K562 (cell line): ENCODE measurements at regions not wholly inside any gene's neighbourhood (a gene's known extent, or its start where the extent isn't known, plus 50 kb on each side); places are given as distances from the start of the nearest gene placed in this dataset.

Experiments
- ATAC-seq: fragments of 200-7000 bp; cut with Tn5 transposase; 3 replicates; pipeline ENCODE4 v1.9.1; 2020; ENCODE audit warnings: moderate library complexity
- BruUV-seq: library from RNA; stranded (reverse); fragments of 400-500 nt; replicated peaks from 2 replicates; lab custom pipeline; 2021; lab: Mats Ljungman, UMichigan
- CTCF ChIA-PET: fragments of 300-600 bp; formaldehyde crosslinking; extraction: SDS; loops from one replicate; lab custom pipeline; 2021; ENCODE audit warnings: low intra/inter-chr PET ratio; lab: Yijun Ruan, JAX
- POLR2A ChIA-PET: fragments of 300-600, 350-650 bp; sonication (Branson Sonifier 250); formaldehyde crosslinking; extraction: SDS; loops from one replicate; lab custom pipeline; 2021; ENCODE audit warnings: antibody characterized with exemption, inconsistent platforms; lab: Yijun Ruan, JAX
- DNase-seq, 4 experiments: peaks; one replicate each; pipeline versions ENCODE4 v3.0.0 to v3.0.0-alpha.2; 2011 to 2018; ENCODE audit warnings: low spot score in 3 of 4, mixed read lengths in 3 of 4; ENCODE audit errors: extremely low read depth in 1 of 4
- FAIRE-seq: peaks from 2 replicates; lab custom pipeline; 2011; peaks lifted over from hg19 to GRCh38; lab: Jason Lieb, UNC
- H2AFZ ChIP-seq: 2 replicates; pipeline ENCODE4 v1.6.0; 2011; ENCODE audit warnings: low read depth, low read length, control low read depth, inconsistent platforms
- H3K27ac ChIP-seq: fragments of 200-600 bp; 3 replicates; pipeline ENCODE4 v1.8.0; 2011; ENCODE audit warnings: low read depth, mild to moderate bottlenecking, control low read depth, inconsistent platforms, low read length, moderate library complexity, mixed read lengths; ENCODE audit errors: extremely low read depth
- H3K27me3 ChIP-seq, 2 experiments: fragments of 300-600 bp in 1 of 2; 2 replicates in 1 of 2; 3 replicates in 1 of 2; pipeline versions ENCODE4 v1.6.0 to v1.8.0; 2011; ENCODE audit warnings: inconsistent platforms in 2 of 2, low read length in 2 of 2, mild to moderate bottlenecking in 1 of 2, mixed read lengths in 1 of 2, moderate library complexity in 1 of 2; ENCODE audit not compliant: control insufficient read depth in 2 of 2, insufficient read depth in 2 of 2
- H3K36me3 ChIP-seq: fragments of 300-600 bp; 3 replicates; pipeline ENCODE4 v1.8.0; 2011; ENCODE audit warnings: mild to moderate bottlenecking, low read length, inconsistent platforms; ENCODE audit not compliant: control insufficient read depth, insufficient read depth
- H3K4me1 ChIP-seq, 2 experiments: fragments of 200-600 bp in 1 of 2; replicated peaks in 1 of 2; 2 replicates in 1 of 2; 3 replicates in 1 of 2; pipeline versions ENCODE4 v1.5.1 to v1.8.0; 2011; ENCODE audit warnings: inconsistent platforms in 2 of 2, low read length in 2 of 2, mild to moderate bottlenecking in 1 of 2, mixed read lengths in 1 of 2, moderate library complexity in 1 of 2; ENCODE audit not compliant: control insufficient read depth in 2 of 2, insufficient read depth in 2 of 2
- H3K4me2 ChIP-seq: 2 replicates; pipeline ENCODE4 v1.6.1; 2011; ENCODE audit warnings: low read length, control low read depth, inconsistent platforms, mixed read lengths; ENCODE audit not compliant: insufficient read depth
- H3K4me3 ChIP-seq: fragments of 200-600 bp; sonication (generic), shearing (Covaris generic); 2 replicates; pipeline ENCODE4 v1.5.1; 2016; ENCODE audit warnings: control low read depth, inconsistent platforms
- H3K79me2 ChIP-seq: fragments of 200-600 bp; 3 replicates; pipeline ENCODE4 v1.8.0; 2011; ENCODE audit warnings: low read length, inconsistent platforms; ENCODE audit not compliant: control insufficient read depth, insufficient read depth
- H3K9ac ChIP-seq, 2 experiments: 2 replicates each; pipeline versions ENCODE4 v1.6.0 to v1.6.1; 2011; ENCODE audit warnings: low read depth in 2 of 2, low read length in 2 of 2, control low read depth in 1 of 2, inconsistent platforms in 1 of 2, mild to moderate bottlenecking in 1 of 2, mixed read lengths in 1 of 2; ENCODE audit not compliant: insufficient read depth in 1 of 2
- H3K9me1 ChIP-seq: one replicate; pipeline ENCODE4 v1.6.0; 2011; ENCODE audit warnings: inconsistent platforms, mild to moderate bottlenecking, low read length, moderate library complexity; ENCODE audit not compliant: control insufficient read depth, insufficient read depth
- H3K9me3 ChIP-seq: replicated peaks from 2 replicates; pipeline ENCODE4 v1.5.1; 2011; ENCODE audit warnings: low read depth, low read length, inconsistent platforms; ENCODE audit not compliant: control insufficient read depth, insufficient read depth
- H4K20me1 ChIP-seq: replicated peaks from 2 replicates; pipeline ENCODE4 v1.6.1; 2011; ENCODE audit warnings: low read length, inconsistent platforms, mixed read lengths; ENCODE audit not compliant: control insufficient read depth, insufficient read depth
- HNRNPL ChIP-seq: fragments of 200-400 bp; formaldehyde crosslinking; IDR thresholded peaks from 2 replicates; pipeline ENCODE4 v1.6.1; 2017; ENCODE audit warnings: low read depth, mild to moderate bottlenecking, low read length
- ZNF217 ChIP-seq: sonication (generic); formaldehyde crosslinking; IDR thresholded peaks from 2 replicates; pipeline ENCODE4 v1.8.0; 2022; ENCODE audit warnings: mild to moderate bottlenecking, missing genetic modification reagents
- ZNF644 ChIP-seq: fragments of 200-800 bp; sonication (Bioruptor generic); IDR thresholded peaks from 2 replicates; pipeline ENCODE4 v1.6.1; 2016; ENCODE audit warnings: low read depth, missing genetic modification characterization, missing compliant biosample characterization
- WGBS: fragments of 100-300 bp; shearing (Covaris generic); methylation state at CpG from one replicate; pipeline ENCODE4 v1.1.6; 2016; ENCODE audit warnings: low coverage, mixed read lengths; ENCODE audit not compliant: insufficient coverage; ENCODE audit errors: missing lambda C conversion rate; 5-methylcytosine and 5-hydroxymethylcytosine counted together
- in situ Hi-C: fragments of 300-500 bp; cut with MboI; formaldehyde crosslinking; loops from 4 replicates; pipeline ENCODE4 v1.15.0; 2018; ENCODE audit warnings: inconsistent platforms, mixed read lengths
- intact Hi-C: fragments of 100-400 bp; cut with micrococcal nuclease; formaldehyde crosslinking; loops from 2 replicates; pipeline ENCODE4 v1.14.2; 2022
- TF ChIP-seq, protein P1 (sequence below): fragments of 450-650 bp; IDR thresholded peaks from 2 replicates; pipeline ENCODE4 v1.7.0; 2016; ENCODE audit warnings: borderline replicate concordance
- TF ChIP-seq, protein P2 (sequence below): sonication (generic); formaldehyde crosslinking; IDR thresholded peaks from 2 replicates; pipeline ENCODE4 v1.8.1; 2023; ENCODE audit warnings: mild to moderate bottlenecking, missing genetic modification reagents

DNA sequence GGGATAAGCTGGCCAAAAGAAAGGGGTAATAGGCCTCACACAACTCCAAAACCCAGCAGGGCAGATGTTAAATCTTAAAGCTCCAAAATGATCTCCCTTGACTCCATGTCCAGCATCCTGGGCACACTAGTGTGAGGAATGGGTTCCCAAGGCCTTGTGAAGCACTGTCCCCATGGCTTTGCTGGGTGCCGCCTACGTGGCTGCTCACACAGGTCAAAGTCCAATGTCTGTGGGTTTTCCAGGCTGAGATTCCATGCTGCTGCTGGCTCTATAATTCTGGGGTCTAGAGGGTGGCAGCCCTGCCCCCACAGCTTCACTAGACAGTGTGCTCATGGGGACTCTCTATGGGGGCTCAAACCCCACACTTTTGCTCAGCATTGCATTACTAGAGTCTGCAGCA lies 145.3 kb upstream of the GRIN2B start:
- Histone ChIP-seq H4K20me1 (no peaks in the 10 kb centered on the region), H3K27me3 (no peaks in the 10 kb centered on the region), H3K4me3 (no peak overlapping the region), H3K79me2 (no peaks in the 10 kb centered on the region), H3K9me3 (no peaks in the 10 kb centered on the region)
- POLR2A ChIA-PET, result no interaction called here
- no peak for DNase-seq
- TF ChIP-seq HNRNPL (no peak), ZNF644 (tag) (no peak), ZNF217 (CRISPR knock-in tag) (no peak)
- TF ChIP-seq, protein P1, sequence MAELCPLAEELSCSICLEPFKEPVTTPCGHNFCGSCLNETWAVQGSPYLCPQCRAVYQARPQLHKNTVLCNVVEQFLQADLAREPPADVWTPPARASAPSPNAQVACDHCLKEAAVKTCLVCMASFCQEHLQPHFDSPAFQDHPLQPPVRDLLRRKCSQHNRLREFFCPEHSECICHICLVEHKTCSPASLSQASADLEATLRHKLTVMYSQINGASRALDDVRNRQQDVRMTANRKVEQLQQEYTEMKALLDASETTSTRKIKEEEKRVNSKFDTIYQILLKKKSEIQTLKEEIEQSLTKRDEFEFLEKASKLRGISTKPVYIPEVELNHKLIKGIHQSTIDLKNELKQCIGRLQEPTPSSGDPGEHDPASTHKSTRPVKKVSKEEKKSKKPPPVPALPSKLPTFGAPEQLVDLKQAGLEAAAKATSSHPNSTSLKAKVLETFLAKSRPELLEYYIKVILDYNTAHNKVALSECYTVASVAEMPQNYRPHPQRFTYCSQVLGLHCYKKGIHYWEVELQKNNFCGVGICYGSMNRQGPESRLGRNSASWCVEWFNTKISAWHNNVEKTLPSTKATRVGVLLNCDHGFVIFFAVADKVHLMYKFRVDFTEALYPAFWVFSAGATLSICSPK, result no peak
- TF ChIP-seq, protein P2, sequence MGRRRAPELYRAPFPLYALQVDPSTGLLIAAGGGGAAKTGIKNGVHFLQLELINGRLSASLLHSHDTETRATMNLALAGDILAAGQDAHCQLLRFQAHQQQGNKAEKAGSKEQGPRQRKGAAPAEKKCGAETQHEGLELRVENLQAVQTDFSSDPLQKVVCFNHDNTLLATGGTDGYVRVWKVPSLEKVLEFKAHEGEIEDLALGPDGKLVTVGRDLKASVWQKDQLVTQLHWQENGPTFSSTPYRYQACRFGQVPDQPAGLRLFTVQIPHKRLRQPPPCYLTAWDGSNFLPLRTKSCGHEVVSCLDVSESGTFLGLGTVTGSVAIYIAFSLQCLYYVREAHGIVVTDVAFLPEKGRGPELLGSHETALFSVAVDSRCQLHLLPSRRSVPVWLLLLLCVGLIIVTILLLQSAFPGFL (CRISPR knock-in tag), result no peak
- TF ChIP-seq, all 486 proteins: peak for 0
- no peak overlapping the region for H3K9ac ChIP-seq
- intact Hi-C loops (no loop called here), in situ Hi-C loops (no loop called here)
- ATAC-seq, result no peak
- H3K4me1 ChIP-seq, result no peaks in the 10 kb centered on the region; a peak in 1 of 5 replicates
- no peaks in the 10 kb centered on the region for H3K9me1 ChIP-seq
- H2AFZ ChIP-seq, result no peak overlapping the region
- BruUV-seq, result no TSS peak
- no peak for FAIRE-seq
- H3K27ac ChIP-seq, result no peak overlapping the region
- CTCF ChIA-PET, result no interaction called here
- no peak overlapping the region for H3K4me2 ChIP-seq
- H3K36me3 ChIP-seq, result no peaks in the 10 kb centered on the region
- 0% methylated on average over 2 of the region's 2 CpGs for WGBS
